SIG-M5 (cell line): ENCODE measurements at regions not wholly inside any gene's neighbourhood (a gene's known extent, or its start where the extent isn't known, plus 50 kb on each side); places are given as distances from the start of the nearest gene placed in this dataset.
A peak's percentile ranks its signal among the peaks of the same experiment; 100 is the strongest.

ENCODE experiments used
- DNase-seq: peaks from one replicate; lab custom pipeline; 2025; lab: John Stamatoyannopoulos, UW

DNA sequence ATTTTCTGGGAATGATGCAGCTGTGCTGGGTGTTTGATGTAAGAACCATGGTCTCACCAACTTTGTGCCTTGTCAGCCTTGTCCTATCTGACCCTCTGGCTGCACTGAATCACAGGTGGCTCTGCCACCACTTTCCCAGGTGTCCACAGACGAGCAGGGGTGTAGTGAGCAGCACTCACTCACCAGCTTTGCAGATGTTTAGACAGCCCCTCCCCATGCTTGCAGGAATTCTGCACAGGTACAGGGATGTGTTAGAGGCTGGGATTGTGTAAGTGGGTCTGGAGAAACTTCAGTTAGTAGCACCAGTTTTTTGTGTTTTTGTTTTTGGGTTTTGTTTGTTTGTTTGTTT lies 88.2 kb upstream of the NAA20 start:
- no peak for DNase-seq

DNA sequence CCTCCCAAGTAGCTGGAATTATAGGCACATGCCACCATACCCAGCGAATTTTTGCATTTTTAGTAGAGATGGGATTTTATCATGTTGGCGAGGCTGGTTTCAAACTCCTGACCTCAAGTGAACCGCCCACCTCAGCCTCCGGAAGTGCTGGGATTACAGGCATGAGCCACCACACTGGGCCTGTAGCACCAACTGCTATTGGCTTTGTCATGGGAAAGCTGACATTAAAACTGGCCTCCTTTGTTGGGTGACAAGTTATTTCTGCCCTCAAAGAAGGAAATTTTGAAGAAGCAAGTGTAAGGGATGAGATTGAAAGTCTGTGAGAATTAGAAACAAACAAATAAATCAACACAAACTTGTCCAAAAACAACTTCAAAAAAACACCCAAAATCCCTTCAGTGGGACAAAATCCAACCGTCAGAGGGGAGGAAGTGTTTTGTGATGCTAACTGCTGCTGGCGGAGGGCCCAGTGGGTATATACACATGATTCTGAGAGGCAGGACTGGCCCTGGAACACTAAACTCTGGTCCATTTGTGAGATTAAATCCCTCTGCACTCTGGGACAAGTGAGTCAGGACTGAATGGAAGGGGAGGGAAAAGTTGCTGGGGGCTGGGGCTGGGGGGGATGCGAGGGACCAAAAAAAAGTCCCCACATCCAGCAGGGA lies 87.5 kb upstream of the NAA20 start:
- DNase-seq = no peak

DNA sequence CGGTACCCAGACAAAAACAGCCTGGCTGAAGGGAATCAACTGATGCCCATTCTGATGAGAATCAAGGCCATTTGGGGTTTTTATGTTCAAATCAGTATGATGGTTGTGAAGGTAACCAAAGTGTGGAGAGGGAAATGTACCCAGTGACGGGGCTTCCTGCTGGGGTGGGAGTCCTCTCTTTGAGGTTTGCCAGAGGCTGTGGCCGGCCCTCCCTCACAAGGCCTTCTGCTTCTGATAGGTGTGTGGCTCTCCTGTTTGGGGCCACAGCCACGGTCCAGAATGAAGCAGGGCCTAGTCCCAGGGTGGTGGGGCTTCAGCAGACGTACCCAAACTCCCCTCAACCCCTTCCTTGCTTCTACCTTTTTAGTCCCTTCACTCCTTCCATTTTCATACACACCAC lies 86.7 kb upstream of the NAA20 start:
- no peak for DNase-seq

DNA sequence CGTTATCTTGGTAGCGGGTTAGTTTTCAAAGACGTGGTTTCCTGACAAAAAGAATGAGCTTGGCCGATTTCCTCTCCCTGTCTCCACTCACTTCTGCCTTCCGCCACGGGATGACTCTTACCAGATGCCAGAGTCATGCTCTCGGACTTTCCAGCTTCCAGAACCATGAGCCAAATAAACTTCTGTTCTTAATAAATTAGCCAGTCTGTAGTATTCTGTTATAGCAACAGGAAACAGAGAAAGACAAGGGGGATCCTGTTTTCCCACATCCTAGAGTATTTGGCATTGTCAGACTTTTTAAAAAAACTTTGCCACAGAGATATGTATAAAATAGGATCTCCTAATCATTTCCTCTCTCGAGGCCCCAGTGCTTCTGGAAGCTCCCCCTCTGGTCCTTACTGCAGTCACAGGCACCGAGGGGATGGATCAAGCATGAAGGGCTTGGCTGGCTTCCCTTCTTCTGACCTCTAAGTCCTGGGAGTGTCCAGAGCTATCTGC lies 84.9 kb upstream of the NAA20 start:
- DNase-seq = no peak

DNA sequence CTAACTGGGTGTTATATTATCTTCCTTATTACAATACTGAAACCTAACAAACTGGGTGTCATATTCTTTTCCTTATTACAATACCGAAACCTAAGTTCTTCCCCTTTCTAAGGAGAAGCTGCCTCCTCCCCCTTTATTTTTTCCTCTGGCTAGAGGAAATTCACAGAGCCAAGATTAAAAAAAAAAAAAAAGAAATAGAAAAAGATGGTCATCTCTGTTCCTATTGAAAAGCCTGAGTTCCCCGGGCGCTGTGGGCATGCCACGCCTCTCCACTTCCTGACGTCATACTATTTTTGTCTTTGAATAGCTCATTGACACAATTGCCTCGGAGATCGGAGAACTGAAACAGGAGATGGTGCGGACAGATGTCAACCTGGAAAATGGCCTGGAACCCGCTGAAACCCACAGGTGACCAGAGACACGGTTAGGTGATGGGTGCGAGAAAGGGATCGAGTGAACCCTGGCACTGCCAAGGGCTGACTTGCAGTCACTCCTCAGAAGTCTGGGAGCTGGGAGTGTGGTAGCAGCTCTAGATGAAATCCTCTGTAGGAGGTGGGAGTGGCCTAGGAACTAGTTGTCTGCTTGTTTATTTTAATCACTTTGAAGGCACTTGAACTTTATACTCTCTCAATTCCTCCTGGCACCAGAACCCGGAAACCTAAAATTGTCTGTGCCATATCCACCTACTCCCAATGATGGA lies 82.2 kb upstream of the NAA20 start:
- DNase-seq = peak; percentile 67

DNA sequence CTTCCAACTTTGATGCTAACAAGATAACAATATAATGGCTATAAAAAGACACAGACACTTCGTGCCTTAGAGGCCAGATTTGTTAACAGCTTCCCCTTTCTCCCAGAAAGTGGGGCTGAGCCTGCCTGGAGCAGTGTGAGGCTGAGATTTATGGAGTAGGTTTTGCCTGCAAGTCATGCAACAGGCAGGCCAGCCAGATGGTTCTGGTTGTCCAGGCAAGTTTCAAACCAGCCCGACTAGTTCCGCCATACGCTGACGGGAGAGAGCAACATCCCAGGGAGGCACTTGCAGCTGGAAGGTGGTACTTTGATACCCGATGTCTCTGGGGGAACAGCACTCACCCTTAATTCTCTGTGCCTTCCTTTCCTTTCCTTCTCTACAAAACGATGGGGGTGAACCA lies 81.3 kb upstream of the NAA20 start:
- DNase-seq = no peak

DNA sequence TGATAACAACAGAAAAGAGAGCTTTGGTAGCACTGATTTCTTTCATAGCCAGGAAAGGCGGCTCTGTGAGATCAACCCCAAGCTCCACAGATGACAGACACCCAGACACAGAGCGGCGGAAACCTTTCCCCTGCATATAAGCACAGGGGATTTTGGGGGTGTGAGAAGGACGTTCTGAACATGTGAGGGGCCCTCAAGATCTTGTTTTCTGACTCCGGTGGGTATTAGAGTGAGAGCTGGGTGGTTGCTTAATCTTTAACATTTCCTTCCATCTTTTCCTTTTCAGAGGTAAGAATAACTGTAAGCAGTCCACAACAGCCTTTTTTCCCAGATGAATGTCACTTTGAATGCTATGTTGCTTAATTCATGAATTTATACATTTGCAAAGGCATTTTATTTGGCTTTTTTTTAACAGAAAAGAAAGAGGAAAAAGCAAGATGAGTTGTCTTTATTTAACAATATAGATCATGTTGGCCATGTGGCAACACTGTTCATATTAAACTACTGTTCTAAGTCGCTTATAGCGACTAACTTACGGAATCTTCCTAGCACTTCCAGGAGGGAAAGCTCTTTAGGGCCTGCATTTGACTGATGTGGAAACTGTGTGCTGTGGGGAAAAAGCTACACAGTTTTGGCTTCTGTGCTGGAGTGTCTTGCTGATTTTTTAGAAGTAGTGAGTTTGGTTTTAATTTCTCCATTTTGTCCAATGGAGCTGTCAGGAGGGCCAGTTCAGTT lies 80.5 kb upstream of the NAA20 start:
- no peak for DNase-seq

DNA sequence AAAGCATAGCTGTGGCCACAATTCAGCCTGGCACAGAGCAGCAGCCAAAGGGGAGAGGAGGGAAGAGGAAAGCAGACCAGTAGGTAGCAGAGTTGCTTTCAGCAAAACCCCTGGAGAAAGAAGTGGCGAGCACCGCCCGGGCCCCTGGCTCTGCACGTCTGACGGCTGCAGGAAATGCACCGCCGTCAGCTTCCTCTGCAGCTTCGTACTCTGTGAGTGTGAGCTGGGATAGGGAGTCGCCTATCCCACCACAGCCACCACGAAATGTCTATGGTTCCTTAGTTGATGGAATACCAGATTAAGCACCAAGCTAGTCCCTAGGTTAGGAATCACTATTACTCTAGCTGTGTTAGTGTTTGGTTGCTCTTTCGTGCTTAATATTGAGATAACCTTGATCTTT lies 79.9 kb upstream of the NAA20 start:
- no peak for DNase-seq

DNA sequence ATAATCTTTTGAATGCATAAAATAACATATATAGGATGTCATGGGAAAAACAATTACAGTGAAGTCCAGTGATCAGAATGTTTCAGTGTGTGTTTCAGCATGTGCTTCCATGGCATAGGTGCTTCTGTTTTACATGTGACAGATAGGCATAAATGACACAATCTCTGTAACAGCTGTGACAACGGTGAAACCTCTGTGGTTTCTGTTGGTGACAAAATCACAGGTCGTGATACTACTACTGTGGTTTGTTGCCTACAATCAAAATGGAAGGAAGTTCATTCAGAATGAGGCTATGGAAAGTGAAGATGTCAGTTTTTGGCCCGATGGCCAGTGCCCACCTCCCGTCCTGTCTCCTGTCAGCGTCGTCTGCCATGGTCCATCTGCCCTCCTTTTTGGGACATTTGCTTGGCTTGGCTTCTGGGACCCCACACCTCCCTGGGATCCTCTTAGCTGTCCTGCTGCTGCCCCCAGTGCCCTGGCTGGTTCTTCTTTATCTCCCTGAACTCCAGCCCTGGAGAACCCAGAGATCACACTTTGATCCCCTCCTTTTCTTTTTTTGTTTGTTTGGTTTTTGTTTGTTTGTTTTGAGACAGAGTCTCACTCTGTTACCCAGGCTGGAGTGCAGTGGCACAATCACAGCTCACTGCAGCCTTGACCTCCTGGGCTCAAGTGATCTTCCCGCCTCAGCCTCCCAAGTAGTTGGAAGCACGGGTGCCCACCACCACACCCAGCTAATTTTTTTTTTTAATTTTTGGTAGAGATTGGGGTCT lies 79.3 kb upstream of the NAA20 start:
- no peak for DNase-seq

DNA sequence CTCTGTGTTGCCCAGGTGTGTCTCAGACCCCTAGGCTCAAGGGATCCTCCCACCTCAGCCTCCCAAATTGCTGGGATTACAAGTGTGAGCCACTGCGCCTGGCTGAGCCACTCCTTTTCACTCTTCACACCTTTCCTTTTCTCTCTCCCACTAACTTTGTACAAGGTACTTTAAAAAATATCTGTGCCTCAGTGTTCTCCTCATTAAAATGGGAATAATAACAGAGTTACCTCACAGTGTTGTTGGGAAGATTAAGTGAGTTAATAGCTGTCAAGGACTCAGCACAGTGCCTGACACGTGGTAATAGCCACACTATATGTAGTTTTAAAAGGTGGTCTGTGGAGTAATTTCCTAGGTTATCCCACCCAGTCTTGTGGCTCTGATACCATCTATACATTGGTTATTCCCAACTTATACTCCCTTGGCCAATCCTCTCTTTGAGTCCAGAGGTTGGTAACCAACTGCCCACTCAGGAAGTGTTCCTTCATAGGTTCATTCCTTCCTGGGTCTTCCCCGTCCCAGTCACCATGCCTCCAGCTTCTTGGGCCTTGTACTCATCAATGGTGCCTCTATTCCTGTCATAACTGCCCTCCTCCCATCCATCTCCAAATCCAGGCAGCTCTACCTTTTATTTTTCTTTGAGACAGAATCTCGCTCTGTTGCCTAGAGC lies 78.6 kb upstream of the NAA20 start:
- DNase-seq = no peak

DNA sequence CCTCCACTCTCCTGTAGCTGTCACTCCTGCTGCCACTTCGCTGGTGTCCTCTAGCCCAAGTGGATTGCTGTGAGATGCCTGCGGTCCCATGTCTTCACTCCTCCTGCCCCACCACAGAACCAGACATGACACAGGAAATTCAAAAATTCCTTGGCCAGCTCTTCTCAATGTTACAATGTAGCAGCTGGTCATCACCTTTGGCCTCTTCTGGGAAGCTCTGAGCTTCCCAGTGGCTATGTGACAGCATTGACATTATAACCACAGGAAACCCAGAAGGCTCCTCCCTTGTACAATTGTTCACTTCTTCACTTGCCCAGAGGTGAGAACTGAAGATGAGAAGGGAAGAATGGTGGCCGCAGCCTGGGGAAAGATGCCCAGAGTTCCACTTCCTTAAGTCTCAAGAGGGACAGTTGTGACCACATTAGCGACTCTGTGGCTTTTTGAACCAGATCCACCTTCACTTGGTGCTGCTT lies 76.1 kb upstream of the NAA20 start:
- no peak for DNase-seq

DNA sequence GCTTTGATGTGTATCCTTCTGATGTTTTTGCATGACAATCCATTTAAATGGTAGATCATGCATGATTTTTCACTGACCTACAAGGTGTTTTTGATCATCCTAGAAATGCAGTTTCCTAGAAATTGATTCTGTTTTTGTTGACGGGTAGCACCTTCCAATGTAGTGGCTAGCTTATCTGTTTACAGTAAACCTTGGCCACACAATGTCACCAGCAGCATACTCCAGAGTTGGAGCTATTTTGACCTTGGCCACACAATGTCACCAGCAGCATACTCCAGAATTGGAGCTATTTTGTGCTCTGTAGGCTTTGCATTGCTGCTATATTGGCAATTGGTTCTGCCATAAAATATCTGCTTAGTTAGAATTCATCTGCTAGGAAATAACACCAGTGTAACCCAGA lies 74.6 kb upstream of the NAA20 start:
- no peak for DNase-seq

DNA sequence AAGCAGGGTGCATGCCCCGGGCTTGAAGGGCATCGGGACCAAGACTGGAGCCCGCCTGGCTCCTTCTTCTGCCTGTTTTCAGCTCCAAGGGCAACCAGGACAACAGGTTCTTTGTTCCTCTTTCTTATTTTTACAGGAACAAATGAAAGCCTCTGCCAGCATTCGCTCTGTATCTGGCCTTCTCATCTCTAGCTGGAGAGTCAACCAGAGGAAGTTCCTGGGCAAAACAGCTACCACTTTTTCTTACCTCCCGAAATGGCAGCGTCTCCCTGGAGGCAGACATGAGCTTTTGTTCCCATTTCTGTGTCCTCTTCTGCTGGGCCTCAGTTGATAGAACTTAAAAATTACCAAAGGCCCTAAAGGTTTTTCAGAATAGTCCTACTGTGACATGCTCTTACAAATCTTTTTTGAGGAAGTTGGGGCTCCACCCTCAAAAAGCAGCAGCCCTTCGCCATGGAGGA lies 74.1 kb upstream of the NAA20 start:
- peak; percentile 36 for DNase-seq

DNA sequence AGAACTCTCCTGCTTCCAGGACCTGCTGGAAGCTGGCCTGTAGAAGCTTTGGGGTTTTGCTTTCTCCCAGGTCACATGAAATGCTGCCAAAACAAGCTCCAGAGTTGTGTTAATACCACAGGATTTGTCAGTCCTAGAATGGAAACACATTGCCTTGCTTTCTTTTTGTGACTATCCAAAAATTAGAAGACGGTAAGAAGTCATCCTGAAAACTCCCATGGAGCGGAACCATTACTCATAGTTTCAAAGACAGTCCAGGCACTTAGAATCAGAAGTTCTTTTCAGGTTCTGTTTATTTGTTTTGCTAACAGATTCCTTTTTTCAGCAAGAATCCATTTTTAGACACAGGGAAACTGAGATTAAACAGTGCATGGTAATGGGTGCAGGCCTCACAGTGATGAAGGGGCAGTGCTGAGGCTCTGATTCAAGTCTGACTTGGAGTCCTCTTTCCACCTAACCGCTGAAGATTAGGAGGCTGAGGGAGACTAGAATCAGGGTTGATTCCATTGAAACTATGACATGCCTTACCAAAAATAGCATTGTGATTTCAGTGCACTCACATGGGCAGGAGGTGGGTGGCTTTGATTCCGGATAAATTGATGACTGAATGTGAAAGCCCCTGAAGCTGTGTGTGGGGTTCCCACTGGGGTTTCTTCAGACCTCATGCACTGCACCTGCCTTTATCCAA lies 72.2 kb upstream of the NAA20 start:
- DNase-seq = no peak

DNA sequence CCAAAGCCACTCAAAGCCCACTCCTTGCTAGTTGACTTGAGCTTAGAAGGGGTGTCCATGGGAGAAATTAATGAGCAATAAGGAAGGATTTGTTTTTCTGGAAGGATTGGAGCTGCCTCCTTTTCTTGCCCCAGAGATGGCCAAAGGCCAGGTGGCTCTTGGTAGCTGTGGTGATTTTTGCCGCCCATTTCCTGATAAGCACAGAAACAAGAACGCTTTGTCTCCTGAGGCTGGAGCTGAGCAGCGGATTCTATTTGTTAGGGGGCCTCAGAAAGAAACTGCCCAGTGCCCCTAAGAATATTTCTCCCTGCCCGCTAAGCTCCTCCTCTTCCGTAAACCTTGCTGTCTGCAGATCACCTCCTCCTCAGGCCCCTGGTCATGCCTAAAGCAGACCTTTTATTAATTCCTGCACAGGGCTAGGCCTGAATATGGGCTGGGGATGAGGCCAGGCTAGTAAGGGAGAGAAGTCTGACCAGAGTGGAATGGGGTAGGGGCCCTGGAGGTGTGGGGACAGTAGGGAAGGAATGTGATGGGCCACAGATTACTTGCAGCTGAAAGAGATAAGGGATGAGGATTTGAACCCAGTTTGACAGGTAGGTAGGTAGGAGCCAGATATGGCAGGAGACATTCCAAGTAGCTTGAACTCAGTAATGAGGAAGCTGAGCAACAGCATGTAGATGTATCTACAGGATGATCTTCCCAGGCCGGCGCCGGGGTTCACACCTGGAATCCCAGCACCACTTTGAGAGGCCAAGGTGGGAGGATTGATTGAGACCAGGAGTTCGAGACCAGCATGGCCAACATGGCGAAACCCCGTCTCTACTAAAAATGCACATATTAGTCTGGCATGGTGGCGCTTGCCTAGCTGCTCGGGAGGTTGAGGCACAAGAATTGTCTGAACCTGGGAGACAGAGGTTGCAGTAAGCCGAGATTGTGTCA lies 71.2 kb upstream of the NAA20 start:
- no peak for DNase-seq

DNA sequence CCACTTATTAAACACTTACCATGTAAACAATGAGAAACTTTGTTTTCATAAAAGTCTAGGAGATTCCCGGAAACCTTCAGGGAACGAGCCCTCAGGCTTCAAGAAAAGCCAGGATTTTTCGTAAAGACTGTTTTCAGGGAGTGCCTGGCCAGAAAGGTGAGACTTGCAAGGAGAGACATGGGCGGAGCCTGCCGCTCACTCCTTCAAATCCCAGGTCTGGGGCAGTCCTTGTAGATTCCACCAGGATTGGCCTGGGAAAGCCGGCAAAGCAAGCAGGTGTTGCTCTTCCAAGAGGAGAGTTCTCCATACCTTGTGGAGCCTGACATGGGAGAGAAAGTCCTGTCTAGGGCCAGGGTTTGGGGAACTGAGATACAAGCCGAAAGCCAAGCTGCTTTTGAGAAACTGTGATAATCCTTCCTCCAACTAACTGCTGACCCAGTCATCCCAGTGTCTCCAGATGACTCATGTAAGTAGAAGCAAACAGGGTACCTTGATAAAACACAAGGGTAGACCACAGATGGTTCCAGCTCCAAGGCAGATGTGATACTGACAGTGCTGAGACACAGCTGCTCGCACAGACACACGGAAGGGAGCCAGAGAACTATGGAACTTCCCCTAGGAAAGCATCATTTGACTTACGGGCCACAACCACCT lies 69.4 kb upstream of the NAA20 start:
- no peak for DNase-seq

DNA sequence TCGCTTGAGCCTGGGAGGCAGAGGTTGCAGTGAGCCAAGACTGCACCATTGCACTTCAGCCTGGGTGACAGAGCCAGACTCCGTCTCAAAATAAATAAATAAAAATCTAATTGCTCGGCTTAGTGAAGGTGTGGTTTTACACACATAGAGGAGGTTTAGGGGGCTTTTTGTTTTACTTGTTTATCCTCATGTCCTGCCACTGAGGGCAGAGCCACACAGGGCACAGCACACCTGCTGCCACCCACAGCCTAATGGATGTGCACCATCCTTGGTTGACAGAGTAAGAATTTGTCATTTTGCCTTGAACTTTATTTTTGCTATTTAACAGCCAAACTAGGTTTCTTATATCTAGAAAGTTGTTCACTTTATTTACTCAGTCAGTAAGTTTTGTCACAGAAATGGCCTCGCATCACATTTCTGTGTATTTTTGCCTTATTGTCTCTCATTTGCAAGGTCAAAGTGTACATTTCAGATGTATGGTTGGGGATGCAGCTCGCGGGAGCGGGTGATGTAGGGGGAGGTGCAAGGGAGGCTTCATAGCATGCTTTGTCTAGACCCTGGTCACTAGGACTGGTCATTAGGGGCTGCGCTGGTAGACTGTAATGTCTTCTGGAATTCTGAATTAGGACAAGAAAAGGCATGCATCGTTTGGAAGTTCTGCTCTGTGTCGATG lies 67.8 kb upstream of the NAA20 start:
- no peak for DNase-seq

DNA sequence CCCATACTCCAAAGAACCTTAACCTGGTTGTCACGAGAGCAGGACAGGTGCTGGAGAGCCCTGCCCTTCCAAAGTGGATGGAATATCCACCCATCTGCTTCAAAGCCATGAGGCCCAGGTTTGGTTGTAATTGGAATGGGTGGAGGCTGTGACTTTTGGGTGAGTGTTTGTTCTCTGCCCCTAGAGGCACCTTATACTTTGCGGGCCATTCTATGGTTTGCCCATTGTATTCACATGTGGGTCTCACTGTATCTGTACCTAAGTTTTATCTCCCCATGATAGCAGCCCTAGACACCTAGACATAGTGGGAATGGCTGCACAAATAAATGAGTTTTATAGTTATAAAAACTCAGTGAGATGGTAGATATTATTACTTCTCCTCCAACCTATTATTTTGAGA lies 67.1 kb upstream of the NAA20 start:
- no peak for DNase-seq

DNA sequence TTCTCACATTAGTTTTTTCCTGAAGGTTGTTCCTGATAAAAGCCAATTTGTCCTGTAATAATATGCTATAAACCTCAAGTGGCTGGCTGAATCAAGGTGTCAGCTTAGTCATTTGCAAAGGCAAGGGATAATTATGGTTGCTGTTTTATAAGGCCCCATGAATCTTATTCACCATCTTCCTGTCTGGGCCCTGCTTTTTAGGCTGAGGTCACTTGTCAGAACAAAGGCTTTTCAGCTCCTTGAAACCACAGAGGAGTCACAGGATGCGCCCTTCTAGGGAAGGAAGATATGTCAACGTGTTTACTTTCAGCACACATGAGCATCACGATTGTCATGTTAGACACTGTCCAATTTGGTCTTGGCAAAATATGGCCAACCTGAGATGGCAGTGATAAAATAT lies 64.8 kb upstream of the NAA20 start:
- DNase-seq = no peak
